ENCODE measurements at regions not wholly inside any gene's neighbourhood (a gene's known extent, or its start where the extent isn't known, plus 50 kb on each side); places are given as distances from the start of the nearest gene placed in this dataset.

- H3K4me1 ChIP-seq (ENCODE audit: low read length): no peaks in the 10 kb centered on the region
- H3K27ac ChIP-seq (ENCODE audit: low read length): no peak overlapping the region
- H3K9ac ChIP-seq (ENCODE audit: low read length): no peak overlapping the region
- H3F3A ChIP-seq (ENCODE audit: insufficient read depth, low read length): no peaks in the 10 kb centered on the region
- H3K36me3 ChIP-seq (replicated peaks; ENCODE audit: insufficient read depth, low read length): no peaks in the 10 kb centered on the region
- no peak for TF ChIP-seq CTCF (IDR thresholded peaks at IDR 0.05; ENCODE audit: low read length)
- no peak for TF ChIP-seq EZH2 (optimal IDR thresholded peaks at IDR 0.05; ENCODE audit: low read depth, low read length)
- TF ChIP-seq EZH2phosphoT487 (IDR thresholded peaks at IDR 0.05; ENCODE audit: low read length): no peak
- no peak overlapping the region for H2AFZ ChIP-seq (ENCODE audit: low read length)
- no peaks in the 10 kb centered on the region for H3K79me2 ChIP-seq (ENCODE audit: low read length)
- DNase-seq: no peak
- no peak overlapping the region for H3K4me2 ChIP-seq (ENCODE audit: low read depth, low read length)
- H3K27me3 ChIP-seq (replicated peaks; ENCODE audit: insufficient read depth, low read length): no peaks in the 10 kb centered on the region
- H3K4me3 ChIP-seq (ENCODE audit: low read length): no peak overlapping the region
- H4K20me1 ChIP-seq (ENCODE audit: insufficient read depth, low read length): no peaks in the 10 kb centered on the region
- no peaks in the 10 kb centered on the region for H3K9me3 ChIP-seq (replicated peaks; ENCODE audit: insufficient read depth, low read length)
- no peaks in the 10 kb centered on the region for H3K9me2 ChIP-seq (replicated peaks; ENCODE audit: insufficient read depth, low read length)
Measured at GRCh38 chr4:53647547-53647946, 56.3 kb upstream of the LNX1 start.

- Histone ChIP-seq H3K4me3 (ENCODE audit: low read length) (no peak overlapping the region), H3K4me2 (ENCODE audit: low read depth, low read length) (no peak overlapping the region), H3K9me2 (replicated peaks; ENCODE audit: insufficient read depth, low read length) (no peaks in the 10 kb centered on the region), H3K9me3 (replicated peaks; ENCODE audit: insufficient read depth, low read length) (no peaks in the 10 kb centered on the region), H3K9ac (ENCODE audit: low read length) (no peak overlapping the region), H3K79me2 (ENCODE audit: low read length) (no peaks in the 10 kb centered on the region), H3K4me1 (ENCODE audit: low read length) (no peaks in the 10 kb centered on the region), H4K20me1 (ENCODE audit: insufficient read depth, low read length) (no peaks in the 10 kb centered on the region), H3K36me3 (replicated peaks; ENCODE audit: insufficient read depth, low read length) (no peaks in the 10 kb centered on the region), H3K27ac (ENCODE audit: low read length) (no peak overlapping the region), H3K27me3 (replicated peaks; ENCODE audit: insufficient read depth, low read length) (no peaks in the 10 kb centered on the region), H3F3A (ENCODE audit: insufficient read depth, low read length) (no peaks in the 10 kb centered on the region), H2AFZ (ENCODE audit: low read length) (no peak overlapping the region)
- DNase-seq: no peak
- TF ChIP-seq CTCF (IDR thresholded peaks at IDR 0.05; ENCODE audit: low read length) (no peak), EZH2phosphoT487 (IDR thresholded peaks at IDR 0.05; ENCODE audit: low read length) (no peak), EZH2 (optimal IDR thresholded peaks at IDR 0.05; ENCODE audit: low read depth, low read length) (no peak)
Measured at GRCh38 chr4:53646795-53647194, 55.5 kb upstream of the LNX1 start.

- Histone ChIP-seq H3K9me2 (replicated peaks; ENCODE audit: insufficient read depth, low read length) (no peaks in the 10 kb centered on the region), H3K27ac (ENCODE audit: low read length) (no peak overlapping the region), H3K9me3 (replicated peaks; ENCODE audit: insufficient read depth, low read length) (no peaks in the 10 kb centered on the region), H3K79me2 (ENCODE audit: low read length) (no peaks in the 10 kb centered on the region), H3F3A (ENCODE audit: insufficient read depth, low read length) (no peaks in the 10 kb centered on the region; the same call in 1 of the 2 replicates), H2AFZ (ENCODE audit: low read length) (no peak overlapping the region), H3K4me1 (ENCODE audit: low read length) (peaks cover 3% of the 10 kb centered on the region), H3K9ac (ENCODE audit: low read length) (no peak overlapping the region), H3K4me3 (ENCODE audit: low read length) (no peak overlapping the region), H3K4me2 (ENCODE audit: low read depth, low read length) (no peak overlapping the region), H4K20me1 (ENCODE audit: insufficient read depth, low read length) (no peaks in the 10 kb centered on the region), H3K36me3 (replicated peaks; ENCODE audit: insufficient read depth, low read length) (no peaks in the 10 kb centered on the region), H3K27me3 (replicated peaks; ENCODE audit: insufficient read depth, low read length) (no peaks in the 10 kb centered on the region)
- TF ChIP-seq CTCF (IDR thresholded peaks at IDR 0.05; ENCODE audit: low read length): no peak
- TF ChIP-seq EZH2 (optimal IDR thresholded peaks at IDR 0.05; ENCODE audit: low read depth, low read length): no peak
- TF ChIP-seq EZH2phosphoT487 (IDR thresholded peaks at IDR 0.05; ENCODE audit: low read length): no peak
- no peak for DNase-seq
Measured at GRCh38 chr4:53645108-53645507, 53.8 kb upstream of the LNX1 start.
